ENCODE measurements at regions not wholly inside any gene's neighbourhood (a gene's known extent, or its start where the extent isn't known, plus 50 kb on each side); places are given as distances from the start of the nearest gene placed in this dataset.

DNA sequence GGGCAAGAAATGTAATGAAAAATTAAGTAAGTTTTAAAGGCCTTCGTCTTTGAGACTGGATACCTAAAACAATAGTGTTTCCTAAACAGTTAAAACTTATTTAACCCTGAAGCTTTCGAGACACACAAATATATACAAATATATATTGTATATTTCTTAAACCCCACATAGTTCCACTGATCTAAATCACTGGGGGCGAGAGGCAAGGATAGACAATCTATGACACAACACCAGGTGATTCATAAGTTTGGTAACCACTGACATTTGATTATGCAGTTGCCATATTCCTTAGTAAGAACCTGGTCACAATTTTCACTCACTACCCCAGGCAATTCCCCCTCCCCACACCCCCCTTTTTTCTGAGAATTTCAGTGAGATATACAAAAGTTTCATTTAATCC is 55.3 kb upstream of the BOLA1 start:
- Histone ChIP-seq H3K36me3 (ENCODE audit: insufficient read depth, low read length) (peaks cover 46% of the 10 kb centered on the region), H3K27ac (ENCODE audit: low read depth, low read length, poor library complexity, severe bottlenecking) (peak overlapping the region; percentile 87), H3K9me3 (ENCODE audit: low read length) (no peaks in the 10 kb centered on the region), H3K4me1 (ENCODE audit: insufficient read depth, low read length, poor library complexity, severe bottlenecking) (peaks cover 40% of the 10 kb centered on the region), H3K4me2 (ENCODE audit: low read length) (peak overlapping the region; percentile 89), H3K4me3 (ENCODE audit: low read depth, low read length, poor library complexity, severe bottlenecking) (peak overlapping the region; percentile 96), H2AFZ (ENCODE audit: low read length) (no peak overlapping the region), H3K9me2 (ENCODE audit: insufficient read depth, low read length) (no peaks in the 10 kb centered on the region), H4K20me1 (ENCODE audit: insufficient read depth, low read length) (no peaks in the 10 kb centered on the region), H3K79me2 (ENCODE audit: insufficient read depth, low read depth, low read length) (peaks cover 59% of the 10 kb centered on the region)
- intact Hi-C loops (cut with micrococcal nuclease; ENCODE audit: unreplicated experiment): no loop called here
- DNase-seq (ENCODE audit: low spot score): peak; percentile 70
- POLR2A ChIA-PET: interaction anchor here (4.3 kb wide), 1 partner anchor 42 kb away, joined by 63 read pairs; a partner anchor contains a TSS
- CTCF ChIA-PET (ENCODE audit: unreplicated experiment): no interaction called here
- TF ChIP-seq, protein P1, sequence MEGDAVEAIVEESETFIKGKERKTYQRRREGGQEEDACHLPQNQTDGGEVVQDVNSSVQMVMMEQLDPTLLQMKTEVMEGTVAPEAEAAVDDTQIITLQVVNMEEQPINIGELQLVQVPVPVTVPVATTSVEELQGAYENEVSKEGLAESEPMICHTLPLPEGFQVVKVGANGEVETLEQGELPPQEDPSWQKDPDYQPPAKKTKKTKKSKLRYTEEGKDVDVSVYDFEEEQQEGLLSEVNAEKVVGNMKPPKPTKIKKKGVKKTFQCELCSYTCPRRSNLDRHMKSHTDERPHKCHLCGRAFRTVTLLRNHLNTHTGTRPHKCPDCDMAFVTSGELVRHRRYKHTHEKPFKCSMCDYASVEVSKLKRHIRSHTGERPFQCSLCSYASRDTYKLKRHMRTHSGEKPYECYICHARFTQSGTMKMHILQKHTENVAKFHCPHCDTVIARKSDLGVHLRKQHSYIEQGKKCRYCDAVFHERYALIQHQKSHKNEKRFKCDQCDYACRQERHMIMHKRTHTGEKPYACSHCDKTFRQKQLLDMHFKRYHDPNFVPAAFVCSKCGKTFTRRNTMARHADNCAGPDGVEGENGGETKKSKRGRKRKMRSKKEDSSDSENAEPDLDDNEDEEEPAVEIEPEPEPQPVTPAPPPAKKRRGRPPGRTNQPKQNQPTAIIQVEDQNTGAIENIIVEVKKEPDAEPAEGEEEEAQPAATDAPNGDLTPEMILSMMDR (conservative IDR thresholded peaks at IDR 0.05; ENCODE audit: low read length): no peak
- TF ChIP-seq EZH2phosphoT487 (IDR thresholded peaks at IDR 0.05; ENCODE audit: borderline replicate concordance, low read depth, low read length): no peak
- BruUV-seq (replicated peaks): no TSS peak

DNA sequence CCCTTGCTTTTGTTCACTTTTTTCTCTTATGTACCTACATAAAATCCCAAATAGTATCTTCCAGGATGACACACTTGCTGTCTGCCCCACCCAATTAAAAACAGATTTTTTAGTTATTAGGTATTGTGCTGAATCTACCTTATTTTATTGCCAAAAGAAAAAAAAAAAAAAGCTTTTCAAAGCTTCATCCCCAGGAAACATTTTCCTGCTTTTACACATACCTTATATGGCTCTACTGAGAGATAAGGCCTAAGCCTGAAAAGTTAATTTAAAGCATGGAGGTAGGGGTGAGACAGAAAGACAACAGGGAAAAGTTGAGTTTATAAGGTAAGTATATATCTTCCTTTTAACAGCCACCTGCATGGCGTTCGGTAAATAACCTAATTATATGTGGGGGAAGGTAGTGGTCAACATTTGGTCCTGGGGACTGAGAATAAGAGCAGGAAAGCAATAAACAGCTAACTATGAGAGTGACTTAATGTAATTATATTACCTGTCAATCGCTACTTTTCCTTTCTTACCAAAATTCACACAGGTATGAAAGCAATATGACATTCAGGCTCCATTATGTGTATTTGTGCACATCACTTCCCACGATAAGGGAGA is 54.6 kb upstream of the BOLA1 start:
- peak; percentile 34 for DNase-seq (ENCODE audit: low spot score)
- no peak for TF ChIP-seq EZH2phosphoT487 (IDR thresholded peaks at IDR 0.05; ENCODE audit: borderline replicate concordance, low read depth, low read length)
- Histone ChIP-seq H3K79me2 (ENCODE audit: insufficient read depth, low read depth, low read length) (peaks cover 65% of the 10 kb centered on the region), H3K4me1 (ENCODE audit: insufficient read depth, low read length, poor library complexity, severe bottlenecking) (peaks cover 40% of the 10 kb centered on the region), H3K9me3 (ENCODE audit: low read length) (no peaks in the 10 kb centered on the region), H4K20me1 (ENCODE audit: insufficient read depth, low read length) (no peaks in the 10 kb centered on the region), H3K4me3 (ENCODE audit: low read depth, low read length, poor library complexity, severe bottlenecking) (peak overlapping the region; percentile 96), H3K4me2 (ENCODE audit: low read length) (peak overlapping the region; percentile 89), H3K27ac (ENCODE audit: low read depth, low read length, poor library complexity, severe bottlenecking) (peak overlapping the region; percentile 87), H3K9me2 (ENCODE audit: insufficient read depth, low read length) (no peaks in the 10 kb centered on the region), H3K36me3 (ENCODE audit: insufficient read depth, low read length) (peaks cover 50% of the 10 kb centered on the region), H2AFZ (ENCODE audit: low read length) (no peak overlapping the region)
- intact Hi-C loops (cut with micrococcal nuclease; ENCODE audit: unreplicated experiment): no loop called here
- CTCF ChIA-PET (ENCODE audit: unreplicated experiment): no interaction called here
- POLR2A ChIA-PET: interaction anchor here (0.6 to 4.3 kb wide), 2 partner anchors 41 to 366 kb away, joined by 4 to 63 read pairs; a partner anchor contains a TSS
- BruUV-seq (replicated peaks): no TSS peak

GRCh38 chr1:149845416-149845815 is 54.0 kb upstream of the BOLA1 start:
- Histone ChIP-seq H3K9me3 (ENCODE audit: low read length) (no peaks in the 10 kb centered on the region), H3K79me2 (ENCODE audit: insufficient read depth, low read depth, low read length) (peaks cover 69% of the 10 kb centered on the region), H3K4me1 (ENCODE audit: insufficient read depth, low read length, poor library complexity, severe bottlenecking) (peaks cover 40% of the 10 kb centered on the region), H3K9me2 (ENCODE audit: insufficient read depth, low read length) (no peaks in the 10 kb centered on the region), H3K27ac (ENCODE audit: low read depth, low read length, poor library complexity, severe bottlenecking) (peak overlapping the region; percentile 87), H3K36me3 (ENCODE audit: insufficient read depth, low read length) (peaks cover 55% of the 10 kb centered on the region), H4K20me1 (ENCODE audit: insufficient read depth, low read length) (no peaks in the 10 kb centered on the region), H2AFZ (ENCODE audit: low read length) (no peak overlapping the region), H3K4me3 (ENCODE audit: low read depth, low read length, poor library complexity, severe bottlenecking) (peak overlapping the region; percentile 96), H3K4me2 (ENCODE audit: low read length) (peak overlapping the region; percentile 89)
- intact Hi-C loops (cut with micrococcal nuclease; ENCODE audit: unreplicated experiment): no loop called here
- ChIA-PET POLR2A (interaction anchor here (4.3 kb wide), 1 partner anchor 41 kb away, joined by 63 read pairs; a partner anchor contains a TSS), CTCF (ENCODE audit: unreplicated experiment) (no interaction called here)
- BruUV-seq (replicated peaks): no TSS peak
- TF ChIP-seq EZH2phosphoT487 (IDR thresholded peaks at IDR 0.05; ENCODE audit: borderline replicate concordance, low read depth, low read length): no peak
- TF ChIP-seq, protein P1 (conservative IDR thresholded peaks at IDR 0.05; ENCODE audit: low read length): no peak
- peak; percentile 62 for DNase-seq (ENCODE audit: low spot score)
